ENCODE measurements at regions not wholly inside any gene's neighbourhood (a gene's known extent, or its start where the extent isn't known, plus 50 kb on each side); places are given as distances from the start of the nearest gene placed in this dataset.

- peaks cover 0 to 81% (median under 1%) of the 10 kb centered on the region in 5 experiments for H3K9me3 ChIP-seq (ENCODE audit: control extremely low read depth in 1 of 5, control insufficient read depth in 4 of 5, insufficient read depth in 2 of 5, low read depth in 1 of 5, low read length in 4 of 5)
- H3K27me3 ChIP-seq (replicated peaks in 2 of 5; ENCODE audit: control insufficient read depth in 4 of 5, insufficient read depth in 5 of 5, low read length in 4 of 5): no peaks in the 10 kb centered on the region
- 95% methylated on average over 7 of the region's 10 CpGs for WGBS (ENCODE audit: insufficient coverage)
- H3K4me1 ChIP-seq (ENCODE audit: control extremely low read depth in 1 of 4, control insufficient read depth in 4 of 4, insufficient read depth in 4 of 4, low read length in 3 of 4): no peaks in the 10 kb centered on the region
- no peaks in the 10 kb centered on the region for H3K36me3 ChIP-seq (ENCODE audit: control insufficient read depth in 4 of 4, insufficient read depth in 4 of 4, low read length in 3 of 4)
- no peak overlapping the region for H3K27ac ChIP-seq (ENCODE audit: insufficient read depth in 1 of 2, low read depth in 1 of 2, low read length in 2 of 2, poor library complexity in 1 of 2, severe bottlenecking in 2 of 2)
- DNase-seq: no peak
- CTCF ChIA-PET: no interaction called here
- no peak overlapping the region for H3K4me3 ChIP-seq (ENCODE audit: control insufficient read depth in 1 of 7, extremely low read depth in 1 of 7, insufficient read depth in 4 of 7, low read depth in 2 of 7, low read length in 6 of 7)
- POLR2A ChIA-PET: no interaction called here
These were observed 123.9 kb downstream of the TUBA3C start for GRCh38 chr13:19057588-19058340.

GRCh38 chr13:19056984-19057490 is 124.6 kb downstream of the TUBA3C start:
- CTCF ChIA-PET: no interaction called here
- DNase-seq: no peak
- POLR2A ChIA-PET: no interaction called here
- no peak overlapping the region for H3K27ac ChIP-seq (ENCODE audit: insufficient read depth in 1 of 2, low read depth in 1 of 2, low read length in 2 of 2, poor library complexity in 1 of 2, severe bottlenecking in 2 of 2)
- no peaks in the 10 kb centered on the region for H3K36me3 ChIP-seq (ENCODE audit: control insufficient read depth in 4 of 4, insufficient read depth in 4 of 4, low read length in 3 of 4)
- H3K4me1 ChIP-seq (ENCODE audit: control extremely low read depth in 1 of 4, control insufficient read depth in 4 of 4, insufficient read depth in 4 of 4, low read length in 3 of 4): no peaks in the 10 kb centered on the region
- H3K9me3 ChIP-seq (ENCODE audit: control extremely low read depth in 1 of 5, control insufficient read depth in 4 of 5, insufficient read depth in 2 of 5, low read depth in 1 of 5, low read length in 4 of 5): peaks cover 0 to 74% (median 0%) of the 10 kb centered on the region in 5 experiments
- 89% methylated on average over 12 of the region's 12 CpGs for WGBS (ENCODE audit: insufficient coverage)
- H3K27me3 ChIP-seq (replicated peaks in 2 of 5; ENCODE audit: control insufficient read depth in 4 of 5, insufficient read depth in 5 of 5, low read length in 4 of 5): no peaks in the 10 kb centered on the region
- H3K4me3 ChIP-seq (ENCODE audit: control insufficient read depth in 1 of 7, extremely low read depth in 1 of 7, insufficient read depth in 4 of 7, low read depth in 2 of 7, low read length in 6 of 7): no peak overlapping the region

GRCh38 chr13:19056355-19056880 is 125.2 kb downstream of the TUBA3C start:
- DNase-seq: no peak
- H3K36me3 ChIP-seq (ENCODE audit: control insufficient read depth in 4 of 4, insufficient read depth in 4 of 4, low read length in 3 of 4): no peaks in the 10 kb centered on the region
- ChIA-PET POLR2A (no interaction called here), CTCF (no interaction called here)
- no peak overlapping the region for H3K27ac ChIP-seq (ENCODE audit: insufficient read depth in 1 of 2, low read depth in 1 of 2, low read length in 2 of 2, poor library complexity in 1 of 2, severe bottlenecking in 2 of 2)
- H3K4me1 ChIP-seq (ENCODE audit: control extremely low read depth in 1 of 4, control insufficient read depth in 4 of 4, insufficient read depth in 4 of 4, low read length in 3 of 4): no peaks in the 10 kb centered on the region
- H3K4me3 ChIP-seq (ENCODE audit: control insufficient read depth in 1 of 7, extremely low read depth in 1 of 7, insufficient read depth in 4 of 7, low read depth in 2 of 7, low read length in 6 of 7): no peak overlapping the region
- peaks cover 0 to 71% (median 0%) of the 10 kb centered on the region in 5 experiments for H3K9me3 ChIP-seq (ENCODE audit: control extremely low read depth in 1 of 5, control insufficient read depth in 4 of 5, insufficient read depth in 2 of 5, low read depth in 1 of 5, low read length in 4 of 5)
- no peaks in the 10 kb centered on the region for H3K27me3 ChIP-seq (replicated peaks in 2 of 5; ENCODE audit: control insufficient read depth in 4 of 5, insufficient read depth in 5 of 5, low read length in 4 of 5)
- 93% methylated on average over 17 of the region's 17 CpGs for WGBS (ENCODE audit: insufficient coverage)

GRCh38 chr13:19055611-19056010 is 126.0 kb downstream of the TUBA3C start:
- Histone ChIP-seq H3K4me3 (ENCODE audit: control insufficient read depth in 1 of 7, extremely low read depth in 1 of 7, insufficient read depth in 4 of 7, low read depth in 2 of 7, low read length in 6 of 7) (no peak overlapping the region), H3K36me3 (ENCODE audit: control insufficient read depth in 4 of 4, insufficient read depth in 4 of 4, low read length in 3 of 4) (no peaks in the 10 kb centered on the region), H3K9me3 (ENCODE audit: control extremely low read depth in 1 of 5, control insufficient read depth in 4 of 5, insufficient read depth in 2 of 5, low read depth in 1 of 5, low read length in 4 of 5) (peaks cover 0 to 71% (median 0%) of the 10 kb centered on the region in 5 experiments), H3K27ac (ENCODE audit: insufficient read depth in 1 of 2, low read depth in 1 of 2, low read length in 2 of 2, poor library complexity in 1 of 2, severe bottlenecking in 2 of 2) (no peak overlapping the region), H3K27me3 (replicated peaks in 2 of 5; ENCODE audit: control insufficient read depth in 4 of 5, insufficient read depth in 5 of 5, low read length in 4 of 5) (no peaks in the 10 kb centered on the region), H3K4me1 (ENCODE audit: control extremely low read depth in 1 of 4, control insufficient read depth in 4 of 4, insufficient read depth in 4 of 4, low read length in 3 of 4) (no peaks in the 10 kb centered on the region)
- 88% methylated on average over 8 of the region's 8 CpGs for WGBS (ENCODE audit: insufficient coverage)
- ChIA-PET POLR2A (no interaction called here), CTCF (no interaction called here)
- no peak for DNase-seq

GRCh38 chr13:19053561-19053960 is 128.1 kb downstream of the TUBA3C start:
- no peak overlapping the region for H3K4me3 ChIP-seq (ENCODE audit: control insufficient read depth in 1 of 7, extremely low read depth in 1 of 7, insufficient read depth in 4 of 7, low read depth in 2 of 7, low read length in 6 of 7)
- ChIA-PET POLR2A (no interaction called here), CTCF (no interaction called here)
- H3K27me3 ChIP-seq (replicated peaks in 2 of 5; ENCODE audit: control insufficient read depth in 4 of 5, insufficient read depth in 5 of 5, low read length in 4 of 5): no peaks in the 10 kb centered on the region
- no peak for DNase-seq
- no peaks in the 10 kb centered on the region for H3K36me3 ChIP-seq (ENCODE audit: control insufficient read depth in 4 of 4, insufficient read depth in 4 of 4, low read length in 3 of 4)
- H3K9me3 ChIP-seq (ENCODE audit: control extremely low read depth in 1 of 5, control insufficient read depth in 4 of 5, insufficient read depth in 2 of 5, low read depth in 1 of 5, low read length in 4 of 5): peaks cover 0 to 58% (median 0%) of the 10 kb centered on the region in 5 experiments
- H3K4me1 ChIP-seq (ENCODE audit: control extremely low read depth in 1 of 4, control insufficient read depth in 4 of 4, insufficient read depth in 4 of 4, low read length in 3 of 4): no peaks in the 10 kb centered on the region
- no peak overlapping the region for H3K27ac ChIP-seq (ENCODE audit: insufficient read depth in 1 of 2, low read depth in 1 of 2, low read length in 2 of 2, poor library complexity in 1 of 2, severe bottlenecking in 2 of 2)
- 57% methylated on average over 2 of the region's 6 CpGs for WGBS (ENCODE audit: insufficient coverage)

- 82% methylated on average over 9 of the region's 11 CpGs for WGBS (ENCODE audit: insufficient coverage)
- Histone ChIP-seq H3K9me3 (ENCODE audit: control extremely low read depth in 1 of 5, control insufficient read depth in 4 of 5, insufficient read depth in 2 of 5, low read depth in 1 of 5, low read length in 4 of 5) (peaks cover 0 to 58% (median 0%) of the 10 kb centered on the region in 5 experiments), H3K36me3 (ENCODE audit: control insufficient read depth in 4 of 4, insufficient read depth in 4 of 4, low read length in 3 of 4) (no peaks in the 10 kb centered on the region), H3K27ac (ENCODE audit: insufficient read depth in 1 of 2, low read depth in 1 of 2, low read length in 2 of 2, poor library complexity in 1 of 2, severe bottlenecking in 2 of 2) (no peak overlapping the region), H3K4me3 (ENCODE audit: control insufficient read depth in 1 of 7, extremely low read depth in 1 of 7, insufficient read depth in 4 of 7, low read depth in 2 of 7, low read length in 6 of 7) (no peak overlapping the region), H3K4me1 (ENCODE audit: control extremely low read depth in 1 of 4, control insufficient read depth in 4 of 4, insufficient read depth in 4 of 4, low read length in 3 of 4) (no peaks in the 10 kb centered on the region), H3K27me3 (replicated peaks in 2 of 5; ENCODE audit: control insufficient read depth in 4 of 5, insufficient read depth in 5 of 5, low read length in 4 of 5) (no peaks in the 10 kb centered on the region)
- ChIA-PET CTCF (no interaction called here), POLR2A (no interaction called here)
- no peak for DNase-seq
These were observed 128.7 kb downstream of the TUBA3C start for GRCh38 chr13:19052931-19053330.

GRCh38 chr13:19052180-19052579 is 129.4 kb downstream of the TUBA3C start:
- DNase-seq: no peak
- Histone ChIP-seq H3K27ac (ENCODE audit: insufficient read depth in 1 of 2, low read depth in 1 of 2, low read length in 2 of 2, poor library complexity in 1 of 2, severe bottlenecking in 2 of 2) (no peak overlapping the region), H3K27me3 (replicated peaks in 2 of 5; ENCODE audit: control insufficient read depth in 4 of 5, insufficient read depth in 5 of 5, low read length in 4 of 5) (no peaks in the 10 kb centered on the region), H3K9me3 (ENCODE audit: control extremely low read depth in 1 of 5, control insufficient read depth in 4 of 5, insufficient read depth in 2 of 5, low read depth in 1 of 5, low read length in 4 of 5) (peaks cover 0 to 57% (median 0%) of the 10 kb centered on the region in 5 experiments), H3K4me1 (ENCODE audit: control extremely low read depth in 1 of 4, control insufficient read depth in 4 of 4, insufficient read depth in 4 of 4, low read length in 3 of 4) (no peaks in the 10 kb centered on the region), H3K36me3 (ENCODE audit: control insufficient read depth in 4 of 4, insufficient read depth in 4 of 4, low read length in 3 of 4) (no peaks in the 10 kb centered on the region), H3K4me3 (ENCODE audit: control insufficient read depth in 1 of 7, extremely low read depth in 1 of 7, insufficient read depth in 4 of 7, low read depth in 2 of 7, low read length in 6 of 7) (no peak overlapping the region)
- 69% methylated on average over 5 of the region's 6 CpGs for WGBS (ENCODE audit: insufficient coverage)
- POLR2A ChIA-PET: no interaction called here
- CTCF ChIA-PET: no interaction called here

Data from common myeloid progenitor, CD34-positive (primary cell).